DND-41 (cell line): ENCODE measurements at regions not wholly inside any gene's neighbourhood (a gene's known extent, or its start where the extent isn't known, plus 50 kb on each side); places are given as distances from the start of the nearest gene placed in this dataset.

Source experiments
- ATAC-seq: fragments of 200-7000 bp; cut with Tn5 transposase; 3 replicates; pipeline ENCODE4 v1.9.1; 2021; ENCODE audit warnings: low read depth; ENCODE audit not compliant: insufficient read depth
- DNase-seq: peaks from one replicate; pipeline ENCODE4 v3.0.0-alpha.2; 2020
- H2AFZ ChIP-seq: 2 replicates; pipeline ENCODE4 v1.6.0; 2012; ENCODE audit warnings: low read depth, low read length
- H3K27ac ChIP-seq: 2 replicates; pipeline ENCODE4 v1.5.1; 2012; ENCODE audit warnings: low read length, inconsistent platforms
- H3K27me3 ChIP-seq: fragments of 200-600 bp; sonication (generic); 2 replicates; pipeline ENCODE4 v1.6.0; 2012; ENCODE audit warnings: low read length, mild to moderate bottlenecking, inconsistent platforms; ENCODE audit not compliant: insufficient read depth, poor library complexity
- H3K36me3 ChIP-seq: 2 replicates; pipeline ENCODE4 v1.5.1; 2012; ENCODE audit warnings: low read length, inconsistent platforms; ENCODE audit not compliant: insufficient read depth
- H3K4me1 ChIP-seq: 2 replicates; pipeline ENCODE4 v1.5.1; 2012; ENCODE audit warnings: mild to moderate bottlenecking, low read length; ENCODE audit not compliant: insufficient read depth
- H3K4me2 ChIP-seq: 2 replicates; pipeline ENCODE4 v1.6.0; 2012; ENCODE audit warnings: mild to moderate bottlenecking, moderate library complexity, low read length, inconsistent platforms; ENCODE audit not compliant: insufficient read depth
- H3K4me3 ChIP-seq, 2 experiments: fragments of 200-600 bp in 1 of 2; shearing (Covaris generic) in 1 of 2; 2 replicates each; pipeline ENCODE4 v1.5.1; 2012 to 2016; ENCODE audit warnings: inconsistent platforms in 2 of 2, low read length in 2 of 2, mild to moderate bottlenecking in 2 of 2, low read depth in 1 of 2, moderate library complexity in 1 of 2
- H3K79me2 ChIP-seq: 2 replicates; pipeline ENCODE4 v1.6.0; 2012; ENCODE audit warnings: low read length, inconsistent platforms; ENCODE audit not compliant: insufficient read depth
- H3K9ac ChIP-seq: 2 replicates; pipeline ENCODE4 v1.6.0; 2012; ENCODE audit warnings: low read depth, mild to moderate bottlenecking, inconsistent platforms, low read length, moderate library complexity
- H3K9me3 ChIP-seq: 2 replicates; pipeline ENCODE4 v1.5.1; 2012; ENCODE audit warnings: low read length, moderate library complexity, mild to moderate bottlenecking, inconsistent platforms; ENCODE audit not compliant: insufficient read depth, severe bottlenecking
- H4K20me1 ChIP-seq: 2 replicates; pipeline ENCODE4 v1.6.0; 2012; ENCODE audit warnings: low read length; ENCODE audit not compliant: insufficient read depth
- EZH2 ChIP-seq: IDR thresholded peaks from 3 replicates; pipeline ENCODE4 v1.6.1; 2012; ENCODE audit warnings: borderline replicate concordance, low read depth, mild to moderate bottlenecking, moderate library complexity, low read length, inconsistent platforms; ENCODE audit not compliant: severe bottlenecking
- TF ChIP-seq, protein P1 (sequence below): IDR thresholded peaks from 2 replicates; pipeline ENCODE4 v1.5.1; 2012; ENCODE audit warnings: borderline replicate concordance, low read length, moderate library complexity, mild to moderate bottlenecking; ENCODE audit not compliant: poor library complexity, severe bottlenecking; ENCODE audit errors: extremely low read depth

GRCh38 chr18:41872206-41872605 is 82.8 kb upstream of the PIK3C3 start:
- Histone ChIP-seq H3K36me3 (no peaks in the 10 kb centered on the region), H4K20me1 (no peaks in the 10 kb centered on the region), H2AFZ (no peak overlapping the region), H3K9me3 (no peaks in the 10 kb centered on the region), H3K4me1 (no peaks in the 10 kb centered on the region), H3K9ac (no peak overlapping the region), H3K4me2 (no peak overlapping the region), H3K27ac (no peak overlapping the region), H3K27me3 (no peaks in the 10 kb centered on the region), H3K4me3 (no peak overlapping the region), H3K79me2 (no peaks in the 10 kb centered on the region)
- ATAC-seq (no peak), DNase-seq (no peak)
- TF ChIP-seq, protein P1, sequence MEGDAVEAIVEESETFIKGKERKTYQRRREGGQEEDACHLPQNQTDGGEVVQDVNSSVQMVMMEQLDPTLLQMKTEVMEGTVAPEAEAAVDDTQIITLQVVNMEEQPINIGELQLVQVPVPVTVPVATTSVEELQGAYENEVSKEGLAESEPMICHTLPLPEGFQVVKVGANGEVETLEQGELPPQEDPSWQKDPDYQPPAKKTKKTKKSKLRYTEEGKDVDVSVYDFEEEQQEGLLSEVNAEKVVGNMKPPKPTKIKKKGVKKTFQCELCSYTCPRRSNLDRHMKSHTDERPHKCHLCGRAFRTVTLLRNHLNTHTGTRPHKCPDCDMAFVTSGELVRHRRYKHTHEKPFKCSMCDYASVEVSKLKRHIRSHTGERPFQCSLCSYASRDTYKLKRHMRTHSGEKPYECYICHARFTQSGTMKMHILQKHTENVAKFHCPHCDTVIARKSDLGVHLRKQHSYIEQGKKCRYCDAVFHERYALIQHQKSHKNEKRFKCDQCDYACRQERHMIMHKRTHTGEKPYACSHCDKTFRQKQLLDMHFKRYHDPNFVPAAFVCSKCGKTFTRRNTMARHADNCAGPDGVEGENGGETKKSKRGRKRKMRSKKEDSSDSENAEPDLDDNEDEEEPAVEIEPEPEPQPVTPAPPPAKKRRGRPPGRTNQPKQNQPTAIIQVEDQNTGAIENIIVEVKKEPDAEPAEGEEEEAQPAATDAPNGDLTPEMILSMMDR, result no peak
- no peak for TF ChIP-seq EZH2

- Histone ChIP-seq H3K4me2 (no peak overlapping the region), H2AFZ (no peak overlapping the region), H4K20me1 (no peaks in the 10 kb centered on the region), H3K4me1 (no peaks in the 10 kb centered on the region), H3K79me2 (no peaks in the 10 kb centered on the region), H3K9ac (no peak overlapping the region), H3K36me3 (no peaks in the 10 kb centered on the region), H3K27ac (no peak overlapping the region), H3K27me3 (no peaks in the 10 kb centered on the region), H3K4me3 (no peak overlapping the region), H3K9me3 (no peaks in the 10 kb centered on the region)
- DNase-seq, result no peak
- TF ChIP-seq EZH2, result no peak
- TF ChIP-seq, protein P1, result no peak
- ATAC-seq, result no peak
Measured at GRCh38 chr18:41871229-41872000, 83.6 kb upstream of the PIK3C3 start.

DNA sequence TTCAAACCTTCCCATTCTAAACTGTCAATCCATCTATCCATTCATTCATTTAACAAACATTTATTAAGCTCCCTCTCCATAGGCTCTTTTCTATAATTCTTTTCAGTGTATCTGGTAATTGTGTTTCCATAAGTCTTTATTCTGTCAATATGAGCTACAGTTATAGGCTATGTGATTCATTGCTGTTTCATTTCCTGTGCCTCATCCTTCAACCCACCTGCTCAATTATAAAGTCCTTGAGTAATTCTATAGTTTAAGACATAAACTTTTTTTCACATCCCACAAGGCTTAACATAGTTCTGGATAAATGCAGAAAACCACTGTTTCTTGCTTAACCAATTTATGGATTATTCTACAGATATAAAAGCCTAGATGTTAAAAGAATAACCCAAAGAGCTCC is 84.2 kb upstream of the PIK3C3 start:
- Histone ChIP-seq H3K4me2 (no peak overlapping the region), H2AFZ (no peak overlapping the region)
- no peak for ATAC-seq

More for the DNA sequence above, 84.2 kb upstream of the PIK3C3 start:
- no peaks in the 10 kb centered on the region for H3K27me3 ChIP-seq
- H3K9me3 ChIP-seq, result no peaks in the 10 kb centered on the region
- no peak for TF ChIP-seq EZH2
- TF ChIP-seq, protein P1, result no peak
- H3K79me2 ChIP-seq, result no peaks in the 10 kb centered on the region
- H3K9ac ChIP-seq, result no peak overlapping the region
- H3K4me3 ChIP-seq, result no peak overlapping the region
- H3K4me1 ChIP-seq, result no peaks in the 10 kb centered on the region
- H3K36me3 ChIP-seq, result no peaks in the 10 kb centered on the region
- DNase-seq, result no peak
- no peaks in the 10 kb centered on the region for H4K20me1 ChIP-seq
- no peak overlapping the region for H3K27ac ChIP-seq
